ENCODE measurements at regions not wholly inside any gene's neighbourhood (a gene's known extent, or its start where the extent isn't known, plus 50 kb on each side); places are given as distances from the start of the nearest gene placed in this dataset.
"Not testable (repeated sequence)": the region's sequence is repeated elsewhere in the genome, so short reads cannot be mapped to it uniquely, and the experiment has no call there.

GRCh38 chr5:125457617-125458016 lies 711.2 kb upstream of the ZNF608 start:
- WGBS (ENCODE audit: insufficient coverage) = 86% methylated on average over 4 of the region's 4 CpGs
- Mint-ChIP-seq H3K27me3 (ENCODE audit: low read depth in 2 of 2) (no peaks in the 10 kb centered on the region), H3K36me3 (no peaks in the 10 kb centered on the region), H3K4me1 (no peaks in the 10 kb centered on the region), H3K27ac (no peak overlapping the region), H3K9me3 (peaks cover 5 to 16% of the 10 kb centered on the region in 2 donors), H3K4me3 (no peak overlapping the region)
- Histone ChIP-seq H3K4me3 (ENCODE audit: low read length) (no peak overlapping the region), H3K9me3 (ENCODE audit: control insufficient read depth, insufficient read depth, low read length) (no peaks in the 10 kb centered on the region), H3K4me1 (ENCODE audit: control insufficient read depth, insufficient read depth, low read length) (no peaks in the 10 kb centered on the region), H3K27me3 (ENCODE audit: control insufficient read depth, insufficient read depth, low read length) (no peaks in the 10 kb centered on the region), H3K36me3 (ENCODE audit: control insufficient read depth, insufficient read depth, low read length) (no peaks in the 10 kb centered on the region), H3K27ac (ENCODE audit: low read length) (no peak overlapping the region)
- DNase-seq (no peak), ATAC-seq (no peak)
- intact Hi-C loops (cut with micrococcal nuclease) = no loop called here
- TF ChIP-seq CTCF (IDR thresholded peaks at IDR 0.05) = no peak

- WGBS (ENCODE audit: insufficient coverage) = 97% methylated on average over 2 of the region's 2 CpGs
- H3K27me3 ChIP-seq (ENCODE audit: control insufficient read depth, insufficient read depth, low read length); H3K36me3 ChIP-seq (ENCODE audit: control insufficient read depth, insufficient read depth, low read length); intact Hi-C loops (cut with micrococcal nuclease); H3K27ac Mint-ChIP-seq; H3K4me3 Mint-ChIP-seq; H3K4me1 Mint-ChIP-seq; H3K36me3 Mint-ChIP-seq; H3K4me3 ChIP-seq (ENCODE audit: low read length); DNase-seq; H3K27ac ChIP-seq (ENCODE audit: low read length); ATAC-seq; H3K9me3 ChIP-seq (ENCODE audit: control insufficient read depth, insufficient read depth, low read length); H3K27me3 Mint-ChIP-seq (ENCODE audit: low read depth in 2 of 2); H3K4me1 ChIP-seq (ENCODE audit: control insufficient read depth, insufficient read depth, low read length): not testable (repeated sequence)
- H3K9me3 Mint-ChIP-seq = peaks cover 2 to 16% of the 10 kb centered on the region in 2 donors
Measured at GRCh38 chr5:125458949-125459348, 712.5 kb upstream of the ZNF608 start.

- intact Hi-C loops (cut with micrococcal nuclease) = no loop called here
- 56% methylated on average over 1 of the region's 5 CpGs for WGBS (ENCODE audit: insufficient coverage)
Measured at GRCh38 chr5:125461641-125462072, 715.2 kb upstream of the ZNF608 start.

GRCh38 chr5:125463466-125464092 lies 717.1 kb upstream of the ZNF608 start:
- ATAC-seq (no peak), DNase-seq (no peak)
- no peak overlapping the region for H3K4me3 ChIP-seq (ENCODE audit: low read length)
- no peaks in the 10 kb centered on the region for H3K27me3 Mint-ChIP-seq (ENCODE audit: low read depth in 2 of 2)
- H3K4me1 ChIP-seq (ENCODE audit: control insufficient read depth, insufficient read depth, low read length) = no peaks in the 10 kb centered on the region
- H3K4me3 Mint-ChIP-seq = no peak overlapping the region
- 92% methylated on average over 1 of the region's 3 CpGs for WGBS (ENCODE audit: insufficient coverage)
- peaks cover 0 to 9% of the 10 kb centered on the region in 2 donors for H3K9me3 Mint-ChIP-seq
- intact Hi-C loops (cut with micrococcal nuclease) = no loop called here
- no peak for TF ChIP-seq CTCF (IDR thresholded peaks at IDR 0.05)
- no peak overlapping the region for H3K27ac ChIP-seq (ENCODE audit: low read length)
- no peaks in the 10 kb centered on the region for H3K9me3 ChIP-seq (ENCODE audit: control insufficient read depth, insufficient read depth, low read length)
- H3K36me3 Mint-ChIP-seq = no peaks in the 10 kb centered on the region
- no peak overlapping the region for H3K27ac Mint-ChIP-seq
- no peaks in the 10 kb centered on the region for H3K4me1 Mint-ChIP-seq
- no peaks in the 10 kb centered on the region for H3K36me3 ChIP-seq (ENCODE audit: control insufficient read depth, insufficient read depth, low read length)
- H3K27me3 ChIP-seq (ENCODE audit: control insufficient read depth, insufficient read depth, low read length) = no peaks in the 10 kb centered on the region

More at GRCh38 chr5:125461641-125462072, 715.2 kb upstream of the ZNF608 start:
- H3K4me3 ChIP-seq (ENCODE audit: low read length) = no peak overlapping the region
- H3K27me3 Mint-ChIP-seq (ENCODE audit: low read depth in 2 of 2) = no peaks in the 10 kb centered on the region
- H3K36me3 Mint-ChIP-seq = no peaks in the 10 kb centered on the region
- H3K27ac Mint-ChIP-seq = no peak overlapping the region
- peaks cover 0 to 14% of the 10 kb centered on the region in 2 donors for H3K9me3 Mint-ChIP-seq
- no peak for ATAC-seq
- H3K4me1 Mint-ChIP-seq = no peaks in the 10 kb centered on the region
- no peaks in the 10 kb centered on the region for H3K4me1 ChIP-seq (ENCODE audit: control insufficient read depth, insufficient read depth, low read length)
- no peaks in the 10 kb centered on the region for H3K9me3 ChIP-seq (ENCODE audit: control insufficient read depth, insufficient read depth, low read length)
- DNase-seq = no peak
- no peak for TF ChIP-seq CTCF (IDR thresholded peaks at IDR 0.05)
- H3K36me3 ChIP-seq (ENCODE audit: control insufficient read depth, insufficient read depth, low read length) = no peaks in the 10 kb centered on the region
- no peak overlapping the region for H3K4me3 Mint-ChIP-seq
- no peak overlapping the region for H3K27ac ChIP-seq (ENCODE audit: low read length)
- no peaks in the 10 kb centered on the region for H3K27me3 ChIP-seq (ENCODE audit: control insufficient read depth, insufficient read depth, low read length)

Data from natural killer cell (primary cell).